ENCODE measurements at regions not wholly inside any gene's neighbourhood (a gene's known extent, or its start where the extent isn't known, plus 50 kb on each side); places are given as distances from the start of the nearest gene placed in this dataset.

GRCh38 chr18:30522288-30522929 lies 520.1 kb downstream of the DSC3 start:
- no peak for TF ChIP-seq CTCF (conservative IDR thresholded peaks at IDR 0.05; ENCODE audit: low read length)
- TF ChIP-seq EZH2phosphoT487 (IDR thresholded peaks at IDR 0.05; ENCODE audit: borderline replicate concordance): no peak
